H9 (cell line): ENCODE measurements at regions not wholly inside any gene's neighbourhood (a gene's known extent, or its start where the extent isn't known, plus 50 kb on each side); places are given as distances from the start of the nearest gene placed in this dataset.

Experiments used
- DNase-seq: peaks from one replicate; pipeline ENCODE4 v3.0.0-alpha.2; 2017
- H2AFZ ChIP-seq: one replicate; pipeline ENCODE4 v1.6.1; 2013; ENCODE audit warnings: mild to moderate bottlenecking, low read length, control low read depth, moderate library complexity
- H2AK5ac ChIP-seq: 2 replicates; pipeline ENCODE4 v1.6.1; 2013; ENCODE audit warnings: low read length, control low read depth, mixed read lengths; ENCODE audit not compliant: insufficient read length
- H2BK120ac ChIP-seq: one replicate; pipeline ENCODE4 v1.6.1; 2013; ENCODE audit warnings: low read depth, mild to moderate bottlenecking, low read length, control low read depth, inconsistent platforms; ENCODE audit not compliant: poor library complexity, severe bottlenecking
- H2BK12ac ChIP-seq: 2 replicates; pipeline ENCODE4 v1.6.1; 2013; ENCODE audit warnings: low read length, control low read depth, mixed read lengths, low read depth; ENCODE audit not compliant: insufficient read length
- H2BK15ac ChIP-seq: 2 replicates; pipeline ENCODE4 v1.6.1; 2013; ENCODE audit warnings: low read depth, low read length, control low read depth
- H2BK20ac ChIP-seq: one replicate; pipeline ENCODE4 v1.6.1; 2013; ENCODE audit warnings: low read depth, mild to moderate bottlenecking, low read length, control low read depth, inconsistent platforms; ENCODE audit not compliant: poor library complexity, severe bottlenecking
- H2BK5ac ChIP-seq: 2 replicates; pipeline ENCODE4 v1.6.1; 2013; ENCODE audit warnings: low read length, control low read depth, mixed read lengths; ENCODE audit not compliant: insufficient read length
- H3K14ac ChIP-seq: 2 replicates; pipeline ENCODE4 v1.6.1; 2013; ENCODE audit warnings: low read length, control low read depth; ENCODE audit not compliant: insufficient read depth
- H3K18ac ChIP-seq: 2 replicates; pipeline ENCODE4 v1.6.1; 2013; ENCODE audit warnings: low read depth, mild to moderate bottlenecking, mixed read lengths, low read length, control low read depth; ENCODE audit not compliant: insufficient read length
- H3K23ac ChIP-seq: 2 replicates; pipeline ENCODE4 v1.6.1; 2013; ENCODE audit warnings: low read length, control low read depth, mixed read lengths, low read depth; ENCODE audit not compliant: insufficient read length
- H3K23me2 ChIP-seq: 2 replicates; pipeline ENCODE4 v1.6.1; 2013; ENCODE audit warnings: low read depth, mild to moderate bottlenecking, mixed read lengths, low read length, control low read depth; ENCODE audit not compliant: insufficient read length, poor library complexity, severe bottlenecking
- H3K27ac ChIP-seq: 2 replicates; pipeline ENCODE4 v1.5.1; 2013; ENCODE audit warnings: low read length, control low read depth, mixed read lengths, low read depth; ENCODE audit not compliant: insufficient read length
- H3K27me3 ChIP-seq: 2 replicates; pipeline ENCODE4 v1.6.1; 2013; ENCODE audit warnings: low read length, control low read depth, inconsistent platforms; ENCODE audit not compliant: insufficient read depth
- H3K4ac ChIP-seq: 2 replicates; pipeline ENCODE4 v1.6.1; 2013; ENCODE audit warnings: low read depth, mild to moderate bottlenecking, control low read depth, inconsistent platforms, low read length, moderate library complexity
- H3K4me1 ChIP-seq: 2 replicates; pipeline ENCODE4 v1.6.1; 2013; ENCODE audit warnings: low read length, control low read depth, inconsistent platforms; ENCODE audit not compliant: insufficient read depth
- H3K4me2 ChIP-seq: 2 replicates; pipeline ENCODE4 v1.6.1; 2013; ENCODE audit warnings: low read length, control low read depth, mixed read lengths; ENCODE audit not compliant: insufficient read length, insufficient read depth
- H3K56ac ChIP-seq: 2 replicates; pipeline ENCODE4 v1.6.1; 2013; ENCODE audit warnings: low read depth, mild to moderate bottlenecking, mixed read lengths, low read length, control low read depth; ENCODE audit not compliant: insufficient read length
- H3K79me1 ChIP-seq: 2 replicates; pipeline ENCODE4 v1.6.1; 2013; ENCODE audit warnings: low read depth, mild to moderate bottlenecking, moderate library complexity, low read length, control low read depth, inconsistent platforms; ENCODE audit not compliant: insufficient read depth, poor library complexity, severe bottlenecking
- H3K79me2 ChIP-seq: 2 replicates; pipeline ENCODE4 v1.6.1; 2013; ENCODE audit warnings: low read length, control low read depth, inconsistent platforms; ENCODE audit not compliant: insufficient read depth
- H3K9ac ChIP-seq: 2 replicates; pipeline ENCODE4 v1.6.1; 2013; ENCODE audit warnings: low read length, control low read depth, mixed read lengths; ENCODE audit not compliant: insufficient read length; ENCODE audit errors: extremely low read depth
- H3K9me3 ChIP-seq: one replicate; pipeline ENCODE4 v1.6.1; 2013; ENCODE audit warnings: low read depth, low read length, inconsistent platforms; ENCODE audit not compliant: control insufficient read depth
- H3T11ph ChIP-seq: one replicate; pipeline ENCODE4 v1.6.1; 2013; ENCODE audit warnings: mild to moderate bottlenecking, low read length, control low read depth, inconsistent platforms
- H4K20me1 ChIP-seq: one replicate; pipeline ENCODE4 v1.6.1; 2013; ENCODE audit not compliant: control insufficient read depth, insufficient read length, insufficient read depth
- H4K5ac ChIP-seq: 2 replicates; pipeline ENCODE4 v1.6.1; 2013; ENCODE audit warnings: low read depth, mild to moderate bottlenecking, mixed read lengths, low read length, control low read depth; ENCODE audit not compliant: insufficient read length
- H4K8ac ChIP-seq: replicated peaks from 2 replicates; pipeline ENCODE4 v1.6.1; 2013; ENCODE audit warnings: low read length, control low read depth, mixed read lengths, low read depth; ENCODE audit not compliant: insufficient read length
- H4K91ac ChIP-seq: 2 replicates; pipeline ENCODE4 v1.6.1; 2013; ENCODE audit warnings: low read depth, mild to moderate bottlenecking, moderate library complexity, mixed read lengths, low read length, control low read depth; ENCODE audit not compliant: insufficient read length
- H3K27ac Mint-ChIP-seq, 3 experiments: 2 replicates in 2 of 3; 3 replicates in 1 of 3; pipeline ENCODE4 v1.8.0; 2020 to 2021; ENCODE audit warnings: mixed read lengths in 3 of 3, mild to moderate bottlenecking in 1 of 3, moderate library complexity in 1 of 3
- H3K27me3 Mint-ChIP-seq: 2 replicates; pipeline ENCODE4 v1.8.0; 2021; ENCODE audit warnings: low read depth, mild to moderate bottlenecking, moderate library complexity, mixed read lengths
- H3K36me3 Mint-ChIP-seq, 3 experiments: 2 replicates in 2 of 3; 3 replicates in 1 of 3; pipeline ENCODE4 v1.8.0; 2020 to 2021; ENCODE audit warnings: low read depth in 3 of 3, mixed read lengths in 3 of 3; ENCODE audit not compliant: insufficient read depth in 1 of 3
- H3K4me1 Mint-ChIP-seq, 2 experiments: 2 replicates each; pipeline ENCODE4 v1.8.0; 2020; ENCODE audit warnings: mixed read lengths in 2 of 2
- H3K4me3 Mint-ChIP-seq, 2 experiments: 2 replicates in 1 of 2; 3 replicates in 1 of 2; pipeline ENCODE4 v1.8.0; 2020 to 2021; ENCODE audit warnings: mild to moderate bottlenecking in 2 of 2, mixed read lengths in 2 of 2, moderate library complexity in 1 of 2
- H3K9me3 Mint-ChIP-seq, 2 experiments: 2 replicates in 1 of 2; 3 replicates in 1 of 2; pipeline ENCODE4 v1.8.0; 2020; ENCODE audit warnings: mild to moderate bottlenecking in 2 of 2, mixed read lengths in 2 of 2, moderate library complexity in 1 of 2
- CTCF ChIP-seq: fragments of 200-600 bp; sonication (generic); conservative IDR thresholded peaks from 3 replicates; pipeline ENCODE4 v1.8.0; 2021; ENCODE audit warnings: antibody characterized with exemption, mild to moderate bottlenecking
- WGBS: extraction: QIAGEN DNeasy Blood & Tissue Kit; methylation state at CpG from one replicate; pipeline ENCODE4 v1.1.7; 2013; ENCODE audit warnings: missing lambda C conversion rate, low lambda C conversion rate, mixed read lengths; ENCODE audit not compliant: insufficient read length; ENCODE audit errors: extremely low coverage; 5-methylcytosine and 5-hydroxymethylcytosine counted together

GRCh38 chr15:62240121-62241096 is 75.3 kb upstream of the C2CD4B start:
- H3K27me3 Mint-ChIP-seq = no peaks in the 10 kb centered on the region; the same call in 1 of the 2 replicates
- no peak overlapping the region for H3K56ac ChIP-seq
- H3K9me3 ChIP-seq = no peaks in the 10 kb centered on the region
- no peak overlapping the region for H3K4me3 Mint-ChIP-seq
- WGBS = no CpG with 5 or more reads among the region's 5 CpGs
- no peaks in the 10 kb centered on the region for H3K79me1 ChIP-seq
- no peak overlapping the region for H4K8ac ChIP-seq
- H2BK15ac ChIP-seq = no peak overlapping the region
- no peak overlapping the region for H2BK120ac ChIP-seq
- no peak overlapping the region for H2AFZ ChIP-seq
- H3K4me2 ChIP-seq = no peak overlapping the region
- H3K23me2 ChIP-seq = no peaks in the 10 kb centered on the region
- no peaks in the 10 kb centered on the region for H3K4me1 ChIP-seq
- H3K4me1 Mint-ChIP-seq = peaks cover 0 to 8% of the 10 kb centered on the region in 2 experiments; a peak in 1 of 4 replicates
- no peak overlapping the region for H3K23ac ChIP-seq
- no peak overlapping the region for H3K27ac ChIP-seq
- H4K5ac ChIP-seq = no peak overlapping the region
- H4K91ac ChIP-seq = no peak overlapping the region
- no peak overlapping the region for H3T11ph ChIP-seq
- no peak overlapping the region for H3K9ac ChIP-seq
- no peak for DNase-seq
- H3K14ac ChIP-seq = no peak overlapping the region
- H3K27ac Mint-ChIP-seq = no peak overlapping the region
- no peaks in the 10 kb centered on the region for H3K79me2 ChIP-seq
- no peak for TF ChIP-seq CTCF
- H2BK20ac ChIP-seq = no peak overlapping the region
- 0 out of 5 replicates have a peak, but pooled peaks cover 0 to 2% of the 10 kb centered on the region in 2 experiments for H3K9me3 Mint-ChIP-seq
- H2BK5ac ChIP-seq = no peak overlapping the region
- H2BK12ac ChIP-seq = no peak overlapping the region
- H3K36me3 Mint-ChIP-seq = no peaks in the 10 kb centered on the region
- no peaks in the 10 kb centered on the region for H4K20me1 ChIP-seq
- H3K18ac ChIP-seq = no peak overlapping the region
- H2AK5ac ChIP-seq = no peak overlapping the region
- no peak overlapping the region for H3K4ac ChIP-seq
- H3K27me3 ChIP-seq = no peaks in the 10 kb centered on the region
